Lung (tissue), 11 donors: ENCODE measurements at regions not wholly inside any gene's neighbourhood (a gene's known extent, or its start where the extent isn't known, plus 50 kb on each side); places are given as distances from the start of the nearest gene placed in this dataset.
A peak's percentile ranks its signal among the peaks of the same experiment; 100 is the strongest.

Experiments
- ATAC-seq: fragments of 200-7000 bp; cut with Tn5 transposase; one replicate; pipeline ENCODE4 v1.9.1; 2020; ENCODE audit warnings: moderate number of reproducible peaks; ENCODE audit not compliant: insufficient read depth, low FRiP score
- DNase-seq, 3 donors: peaks; one replicate each; pipeline ENCODE4 v3.0.0-alpha.2; 2013 to 2017
- H3K27ac ChIP-seq, 2 donors: one replicate each; pipeline ENCODE4 v1.5.1; 2013; ENCODE audit warnings: mild to moderate bottlenecking in 2 of 2, moderate library complexity in 2 of 2, control low read depth in 1 of 2, inconsistent platforms in 1 of 2, low read depth in 1 of 2, low read length in 1 of 2
- H3K27me3 ChIP-seq, 3 donors: one replicate each; pipeline ENCODE4 v1.5.1; 2013; ENCODE audit warnings: low read length in 2 of 3; ENCODE audit not compliant: control insufficient read depth in 3 of 3, insufficient read depth in 3 of 3
- H3K36me3 ChIP-seq, 4 donors: one replicate each; pipeline ENCODE4 v1.5.1; 2013; ENCODE audit warnings: low read length in 4 of 4, mild to moderate bottlenecking in 1 of 4, moderate library complexity in 1 of 4; ENCODE audit not compliant: control insufficient read depth in 4 of 4, insufficient read depth in 4 of 4
- H3K4me1 ChIP-seq, 5 donors: one replicate each; pipeline ENCODE4 v1.5.1; 2013; ENCODE audit warnings: low read length in 5 of 5, mild to moderate bottlenecking in 2 of 5, moderate library complexity in 1 of 5; ENCODE audit not compliant: control insufficient read depth in 5 of 5, insufficient read depth in 5 of 5
- H3K4me3 ChIP-seq: one replicate; pipeline ENCODE4 v1.5.1; 2013; ENCODE audit warnings: mild to moderate bottlenecking, control low read depth, moderate library complexity
- H3K9ac ChIP-seq, 2 donors: one replicate each; pipeline ENCODE4 v1.5.1; 2013; ENCODE audit warnings: low read length in 2 of 2, control low read depth in 1 of 2; ENCODE audit not compliant: insufficient read depth in 1 of 2
- H3K9me3 ChIP-seq, 4 donors: one replicate each; pipeline ENCODE4 v1.5.1; 2013; ENCODE audit warnings: low read length in 3 of 4, mild to moderate bottlenecking in 1 of 4, moderate library complexity in 1 of 4; ENCODE audit not compliant: control insufficient read depth in 4 of 4, insufficient read depth in 3 of 4
- CTCF ChIP-seq: IDR thresholded peaks from 2 replicates; pipeline ENCODE4 v1.5.1; 2012; ENCODE audit warnings: mild to moderate bottlenecking; ENCODE audit errors: control extremely low read depth, extremely low read depth
- WGBS, 2 donors: extraction: QIAGEN DNeasy Blood & Tissue Kit; methylation state at CpG; one replicate each; pipeline ENCODE4 v1.1.7; 2013; 5-methylcytosine and 5-hydroxymethylcytosine counted together
- donor health status: control.
- donor health status: control.
- donor health status: Bipolar disorder and iron deficiency.
- donor health status: healthy.
- donor health status: DM: yes; HTN: yes; CAD: no.

DNA sequence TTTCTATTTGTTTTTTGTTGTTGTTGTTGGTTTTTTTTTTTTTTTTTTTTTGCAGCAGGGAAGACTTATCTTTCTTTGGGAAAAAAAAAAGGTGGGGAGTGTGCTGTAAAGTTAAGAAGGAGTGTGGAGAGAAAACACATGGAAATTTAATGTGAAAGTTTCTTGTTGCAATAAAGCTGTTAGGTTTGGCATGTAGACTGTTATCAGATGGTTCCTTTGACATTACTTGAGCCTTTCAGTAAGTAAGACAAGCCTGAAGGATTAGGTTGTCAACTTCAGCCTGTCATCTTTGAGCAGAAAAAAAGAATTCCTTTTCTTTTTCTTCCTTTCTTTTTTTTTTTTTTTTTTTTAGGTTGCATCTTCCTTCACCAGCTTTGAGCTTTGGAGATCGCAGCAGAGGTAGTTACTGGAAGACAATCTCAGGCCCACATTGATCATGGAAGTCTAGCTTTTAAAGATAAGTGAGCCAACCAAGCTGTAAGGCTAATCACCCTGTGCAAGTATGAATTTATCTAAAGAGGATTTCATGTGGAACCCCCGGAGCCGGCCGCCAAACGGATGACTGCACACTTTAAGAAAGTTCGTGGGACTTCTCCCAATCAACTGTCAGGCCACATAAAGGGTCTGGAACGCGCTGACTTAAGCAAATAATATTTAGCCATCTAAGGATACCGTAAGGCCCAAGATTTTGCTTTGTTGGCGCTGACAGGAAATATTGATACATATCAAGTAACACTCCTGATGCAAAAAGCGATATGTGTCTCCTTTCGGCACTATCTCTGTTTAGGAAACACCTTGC, 1040.1 kb upstream of the NR2F2 start:
- H3K9ac ChIP-seq, result peak overlapping the region in 1 of 2 donors; percentile 6
- no peaks in the 10 kb centered on the region for H3K9me3 ChIP-seq
- DNase-seq, result peak; percentile 21 to 71 (median 69)
- no peak for TF ChIP-seq CTCF
- ATAC-seq, result no peak
- no peaks in the 10 kb centered on the region for H3K27me3 ChIP-seq
- H3K4me3 ChIP-seq, result no peak overlapping the region
- WGBS, 2 donors, result 74 to 76% methylated on average over 12 of the region's 12 CpGs
- H3K27ac ChIP-seq, result no peak overlapping the region
- peaks cover 0 to 73% (median 18%) of the 10 kb centered on the region in 5 donors for H3K4me1 ChIP-seq
- H3K36me3 ChIP-seq, result no peaks in the 10 kb centered on the region

DNA sequence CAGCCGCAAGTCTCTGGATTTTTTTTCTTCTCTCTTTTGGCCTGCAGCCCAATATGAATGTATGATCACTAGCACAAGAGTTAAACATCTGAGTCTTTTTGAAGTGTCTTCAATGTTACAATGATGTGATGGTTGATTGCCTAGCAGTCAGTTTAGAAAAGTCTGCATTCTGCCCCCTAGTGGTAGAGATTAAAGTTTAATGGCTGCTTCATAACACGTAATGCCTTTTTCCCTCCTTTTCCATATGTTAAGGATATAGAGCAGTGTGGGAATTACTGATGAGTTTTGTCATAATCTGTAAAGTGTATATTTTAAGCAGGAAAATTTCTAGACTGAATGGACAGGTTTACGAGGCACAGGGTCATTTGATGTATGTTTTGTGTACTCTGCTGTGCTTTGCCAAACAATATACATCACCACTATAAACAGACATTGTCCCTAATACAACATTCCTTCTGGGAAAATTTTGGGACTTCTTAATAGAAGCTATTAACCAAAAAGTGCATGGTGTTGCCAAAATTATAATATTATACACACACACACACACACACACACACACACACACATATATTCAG, 1038.5 kb upstream of the NR2F2 start:
- H3K36me3 ChIP-seq, result no peaks in the 10 kb centered on the region
- ATAC-seq (no peak), DNase-seq (peak; percentile 21 to 91 (median 90))
- TF ChIP-seq CTCF, result peak; percentile 18
- no peaks in the 10 kb centered on the region for H3K27me3 ChIP-seq
- 43 to 47% methylated on average over 3 of the region's 3 CpGs for WGBS, 2 donors
- H3K9ac ChIP-seq, result no peak overlapping the region
- no peak overlapping the region for H3K4me3 ChIP-seq
- H3K9me3 ChIP-seq, result no peaks in the 10 kb centered on the region
- no peak overlapping the region for H3K27ac ChIP-seq
- peaks cover 0 to 75% (median 15%) of the 10 kb centered on the region in 5 donors for H3K4me1 ChIP-seq

- H3K9ac ChIP-seq, result peak overlapping the region in 1 of 2 donors; percentile 72
- no peak for TF ChIP-seq CTCF
- H3K27ac ChIP-seq, result no peak overlapping the region
- 60 to 71% methylated on average over 6 of the region's 6 CpGs for WGBS, 2 donors
- H3K36me3 ChIP-seq, result no peaks in the 10 kb centered on the region
- no peak overlapping the region for H3K4me3 ChIP-seq
- no peak for ATAC-seq
- H3K9me3 ChIP-seq, result no peaks in the 10 kb centered on the region
- H3K4me1 ChIP-seq, result peaks cover 0 to 68% (median 18%) of the 10 kb centered on the region in 5 donors
- peak; percentile 75 to 87 (median 85) for DNase-seq
- H3K27me3 ChIP-seq, result no peaks in the 10 kb centered on the region
Measured at GRCh38 chr15:95292785-95293450, 1037.6 kb upstream of the NR2F2 start.
